GM12872 (cell line): ENCODE measurements at regions not wholly inside any gene's neighbourhood (a gene's known extent, or its start where the extent isn't known, plus 50 kb on each side); places are given as distances from the start of the nearest gene placed in this dataset.

ENCODE experiments used
- TF ChIP-seq, protein P1 (sequence below): IDR thresholded peaks from 3 replicates; pipeline ENCODE4 v1.5.1; 2011; ENCODE audit warnings: low read depth, mild to moderate bottlenecking, low read length, moderate library complexity; ENCODE audit not compliant: insufficient read depth

- TF ChIP-seq, protein P1, sequence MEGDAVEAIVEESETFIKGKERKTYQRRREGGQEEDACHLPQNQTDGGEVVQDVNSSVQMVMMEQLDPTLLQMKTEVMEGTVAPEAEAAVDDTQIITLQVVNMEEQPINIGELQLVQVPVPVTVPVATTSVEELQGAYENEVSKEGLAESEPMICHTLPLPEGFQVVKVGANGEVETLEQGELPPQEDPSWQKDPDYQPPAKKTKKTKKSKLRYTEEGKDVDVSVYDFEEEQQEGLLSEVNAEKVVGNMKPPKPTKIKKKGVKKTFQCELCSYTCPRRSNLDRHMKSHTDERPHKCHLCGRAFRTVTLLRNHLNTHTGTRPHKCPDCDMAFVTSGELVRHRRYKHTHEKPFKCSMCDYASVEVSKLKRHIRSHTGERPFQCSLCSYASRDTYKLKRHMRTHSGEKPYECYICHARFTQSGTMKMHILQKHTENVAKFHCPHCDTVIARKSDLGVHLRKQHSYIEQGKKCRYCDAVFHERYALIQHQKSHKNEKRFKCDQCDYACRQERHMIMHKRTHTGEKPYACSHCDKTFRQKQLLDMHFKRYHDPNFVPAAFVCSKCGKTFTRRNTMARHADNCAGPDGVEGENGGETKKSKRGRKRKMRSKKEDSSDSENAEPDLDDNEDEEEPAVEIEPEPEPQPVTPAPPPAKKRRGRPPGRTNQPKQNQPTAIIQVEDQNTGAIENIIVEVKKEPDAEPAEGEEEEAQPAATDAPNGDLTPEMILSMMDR: no peak
These were observed 386.2 kb downstream of the MEIS1 start for GRCh38 chr2:66821168-66821567.

DNA sequence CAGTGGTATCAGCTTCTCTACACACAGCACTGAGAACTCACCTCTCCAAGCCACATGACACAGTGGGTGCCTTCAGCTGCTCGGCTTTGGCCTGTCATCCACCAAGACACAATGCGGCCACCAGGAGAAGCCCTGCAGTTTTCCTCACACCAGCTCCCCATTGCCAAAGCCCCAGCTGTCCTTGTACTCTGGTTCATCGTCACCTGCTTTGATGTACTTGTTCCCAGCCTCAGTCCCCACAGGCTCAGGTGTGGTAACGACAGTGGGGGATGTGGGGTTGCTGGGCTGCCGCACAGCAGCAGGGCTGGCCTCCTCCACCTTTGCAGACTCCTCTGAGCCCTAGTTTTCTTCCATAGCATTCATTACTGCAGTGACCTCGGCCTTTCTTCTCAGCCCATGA is 387.3 kb downstream of the MEIS1 start:
- TF ChIP-seq, protein P1: no peak

DNA sequence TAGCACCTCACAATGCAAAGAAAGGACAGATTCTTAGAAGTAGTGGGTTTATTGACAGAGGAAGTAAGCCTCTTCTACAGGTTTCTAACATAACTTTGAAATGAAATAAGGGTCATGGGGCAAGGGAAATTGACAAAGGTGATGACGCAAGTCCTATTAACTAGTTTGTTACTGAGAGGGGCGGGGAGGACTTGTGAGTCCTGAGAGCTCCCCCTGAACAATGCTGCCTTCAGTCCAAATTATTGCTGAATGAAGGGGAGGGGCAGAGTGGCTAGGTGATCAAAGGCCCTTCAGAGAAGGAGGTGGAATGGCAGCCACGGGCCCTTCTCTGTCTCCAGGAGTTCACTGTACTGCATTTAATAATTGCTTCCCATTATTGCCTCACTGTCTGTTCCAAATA is 390.0 kb downstream of the MEIS1 start:
- TF ChIP-seq, protein P1: no peak

DNA sequence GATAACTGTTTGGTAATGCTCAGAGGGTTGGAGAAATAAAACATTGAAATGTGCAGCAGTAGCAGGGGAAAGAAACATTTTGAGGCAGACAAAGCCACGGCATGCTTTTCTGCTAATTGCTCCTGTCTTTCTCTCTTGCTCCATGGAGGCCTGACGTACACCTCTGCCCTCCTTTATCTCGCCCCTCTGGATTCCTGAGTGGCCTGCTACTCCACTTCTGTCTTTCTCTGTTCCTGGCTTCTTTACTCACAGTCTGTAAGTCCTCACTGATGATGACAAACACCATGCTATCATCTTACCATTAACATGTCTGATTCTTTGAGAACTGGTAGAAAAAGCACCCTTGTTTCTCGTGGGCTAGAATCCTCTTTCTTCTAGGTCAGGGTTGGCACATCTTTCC is 392.9 kb downstream of the MEIS1 start:
- TF ChIP-seq, protein P1: no peak

DNA sequence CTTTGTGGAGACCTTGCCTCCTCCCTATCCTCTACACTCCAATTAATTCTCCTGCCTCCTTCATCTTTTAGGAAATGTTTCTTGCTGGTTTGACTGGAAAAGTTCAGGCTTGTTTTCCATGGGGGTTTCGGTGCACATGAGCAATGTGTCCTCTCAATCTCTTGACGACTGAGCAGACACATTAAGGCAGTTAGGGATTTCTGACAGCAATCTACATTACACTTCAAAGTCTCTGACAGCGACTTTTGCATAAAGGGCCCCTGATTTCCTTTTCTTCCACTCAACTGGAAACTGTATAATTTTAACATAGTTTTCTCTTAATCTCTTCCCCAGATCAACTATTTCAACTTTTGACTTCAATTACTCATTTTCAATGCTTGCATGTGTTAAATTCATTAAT is 394.0 kb downstream of the MEIS1 start:
- TF ChIP-seq, protein P1: no peak

- TF ChIP-seq, protein P1: no peak
These were observed 396.0 kb downstream of the MEIS1 start for GRCh38 chr2:66830881-66831280.

- TF ChIP-seq, protein P1: no peak
These were observed 397.9 kb downstream of the MEIS1 start for GRCh38 chr2:66832646-66833435.
